Muscle layer of colon (tissue), 2 donors: ENCODE measurements at regions not wholly inside any gene's neighbourhood (a gene's known extent, or its start where the extent isn't known, plus 50 kb on each side); places are given as distances from the start of the nearest gene placed in this dataset.

Source experiments
- H3K27ac ChIP-seq: one replicate; pipeline ENCODE4 v1.7.0; 2013; ENCODE audit warnings: low read depth, mild to moderate bottlenecking, low read length, moderate library complexity
- H3K27me3 ChIP-seq, 2 donors: one replicate each; pipeline ENCODE4 v1.7.0; 2013; ENCODE audit warnings: low read length in 2 of 2, mild to moderate bottlenecking in 2 of 2; ENCODE audit not compliant: insufficient read depth in 2 of 2, control insufficient read depth in 1 of 2
- H3K36me3 ChIP-seq: one replicate; pipeline ENCODE4 v1.7.0; 2013; ENCODE audit warnings: mild to moderate bottlenecking, low read length; ENCODE audit not compliant: insufficient read depth
- H3K4me1 ChIP-seq: one replicate; pipeline ENCODE4 v1.7.0; 2013; ENCODE audit warnings: mild to moderate bottlenecking, low read length; ENCODE audit not compliant: insufficient read depth
- H3K4me3 ChIP-seq, 2 donors: one replicate each; pipeline ENCODE4 v1.7.0; 2013; ENCODE audit warnings: low read length in 2 of 2, low read depth in 1 of 2, mild to moderate bottlenecking in 1 of 2, moderate library complexity in 1 of 2
- H3K9ac ChIP-seq: one replicate; pipeline ENCODE4 v1.7.0; 2013; ENCODE audit warnings: low read length
- H3K9me3 ChIP-seq: one replicate; pipeline ENCODE4 v1.7.0; 2013; ENCODE audit warnings: mild to moderate bottlenecking, low read length
- donor health status: abdominal sarcoma.
- donor health status: Adenocarcinoma of cecum.

DNA sequence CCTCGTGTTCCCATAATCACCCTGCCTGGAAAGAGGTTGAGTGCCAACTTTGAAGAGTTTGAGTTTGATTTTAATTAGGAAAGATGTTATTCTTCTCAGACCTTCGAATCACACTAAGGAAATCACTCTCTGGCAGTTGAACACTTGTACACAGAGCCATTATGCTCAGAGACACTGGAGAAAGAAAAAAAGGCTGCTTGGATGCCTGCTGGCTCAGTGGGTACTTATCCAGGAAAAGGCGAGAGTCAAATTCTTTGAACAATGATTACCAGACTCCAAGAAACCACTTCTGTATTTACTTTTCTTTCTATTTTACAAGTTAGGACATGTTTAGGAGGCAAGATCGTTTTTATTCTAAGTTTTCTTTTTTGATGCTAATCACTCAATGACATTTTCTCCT lies 438.5 kb upstream of the FAT3 start:
- H3K9ac ChIP-seq = no peak overlapping the region
- no peak overlapping the region for H3K4me3 ChIP-seq
- H3K9me3 ChIP-seq = no peaks in the 10 kb centered on the region
- no peaks in the 10 kb centered on the region for H3K36me3 ChIP-seq
- H3K27me3 ChIP-seq = no peaks in the 10 kb centered on the region
- H3K4me1 ChIP-seq = no peaks in the 10 kb centered on the region
- no peak overlapping the region for H3K27ac ChIP-seq

DNA sequence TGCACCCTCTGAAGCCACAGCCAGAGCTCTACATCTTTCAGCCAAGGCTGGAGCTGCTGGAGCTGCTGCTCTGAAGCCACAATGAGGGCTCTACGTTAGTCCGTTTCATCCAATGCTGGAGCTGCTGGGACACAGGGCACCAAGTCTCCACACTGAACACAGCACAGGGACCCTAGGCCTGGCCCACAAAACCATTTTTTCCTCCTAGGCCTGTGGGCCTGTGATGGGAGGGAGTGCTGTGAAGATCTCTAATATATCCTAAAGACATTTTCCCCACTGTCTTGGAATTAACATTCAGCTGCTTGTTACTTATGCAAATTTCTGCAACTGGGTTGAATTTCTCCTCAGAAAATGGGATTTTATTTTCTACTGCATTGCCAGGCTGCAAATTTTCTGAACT lies 441.4 kb upstream of the FAT3 start:
- no peaks in the 10 kb centered on the region for H3K9me3 ChIP-seq
- H3K9ac ChIP-seq = no peak overlapping the region
- H3K27me3 ChIP-seq = no peaks in the 10 kb centered on the region
- H3K36me3 ChIP-seq = no peaks in the 10 kb centered on the region
- no peak overlapping the region for H3K4me3 ChIP-seq
- no peak overlapping the region for H3K27ac ChIP-seq
- no peaks in the 10 kb centered on the region for H3K4me1 ChIP-seq

DNA sequence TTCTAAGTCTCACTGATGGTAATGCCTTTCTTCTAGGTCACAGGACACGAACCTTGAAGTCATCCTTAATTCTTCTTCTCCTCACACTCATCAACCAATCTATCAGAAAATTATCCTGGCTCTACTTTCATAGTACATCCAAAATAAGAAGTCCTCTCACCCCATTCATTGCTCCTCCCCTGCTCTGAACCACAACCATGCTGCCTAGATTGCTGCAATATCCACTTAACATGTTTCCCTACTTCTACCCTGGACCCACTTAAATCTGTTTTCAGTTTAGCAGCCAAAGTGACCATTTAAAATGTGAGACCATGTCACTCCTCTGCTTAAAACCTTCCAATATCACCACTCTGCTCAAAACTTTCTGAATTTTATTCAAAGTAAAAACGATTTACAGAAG lies 445.9 kb upstream of the FAT3 start:
- Histone ChIP-seq H3K36me3 (no peaks in the 10 kb centered on the region), H3K9ac (no peak overlapping the region), H3K4me1 (no peaks in the 10 kb centered on the region), H3K27ac (no peak overlapping the region), H3K4me3 (no peak overlapping the region), H3K9me3 (no peaks in the 10 kb centered on the region), H3K27me3 (no peaks in the 10 kb centered on the region)

DNA sequence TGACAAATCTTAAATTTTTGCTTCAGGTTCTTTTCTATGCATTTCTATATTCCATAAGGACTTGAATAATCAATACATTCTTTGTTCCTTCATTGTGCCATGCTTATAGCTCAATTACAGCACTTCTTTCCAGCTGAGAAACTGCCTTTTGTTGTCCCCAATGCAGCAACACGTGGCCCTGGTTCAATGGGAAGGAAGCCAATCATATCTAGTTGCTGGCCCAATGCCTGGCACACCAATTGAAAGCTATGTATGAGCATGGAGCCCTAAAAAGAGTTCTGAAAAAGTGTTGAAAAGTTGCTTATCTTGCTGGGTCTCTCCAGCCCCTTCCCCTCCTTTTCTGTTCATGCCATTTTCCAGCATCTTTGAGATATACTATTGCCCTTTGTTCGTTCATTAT lies 448.0 kb upstream of the FAT3 start:
- H3K4me1 ChIP-seq = no peaks in the 10 kb centered on the region
- no peaks in the 10 kb centered on the region for H3K27me3 ChIP-seq
- no peak overlapping the region for H3K4me3 ChIP-seq
- H3K9me3 ChIP-seq = no peaks in the 10 kb centered on the region
- no peaks in the 10 kb centered on the region for H3K36me3 ChIP-seq
- no peak overlapping the region for H3K9ac ChIP-seq
- H3K27ac ChIP-seq = no peak overlapping the region

DNA sequence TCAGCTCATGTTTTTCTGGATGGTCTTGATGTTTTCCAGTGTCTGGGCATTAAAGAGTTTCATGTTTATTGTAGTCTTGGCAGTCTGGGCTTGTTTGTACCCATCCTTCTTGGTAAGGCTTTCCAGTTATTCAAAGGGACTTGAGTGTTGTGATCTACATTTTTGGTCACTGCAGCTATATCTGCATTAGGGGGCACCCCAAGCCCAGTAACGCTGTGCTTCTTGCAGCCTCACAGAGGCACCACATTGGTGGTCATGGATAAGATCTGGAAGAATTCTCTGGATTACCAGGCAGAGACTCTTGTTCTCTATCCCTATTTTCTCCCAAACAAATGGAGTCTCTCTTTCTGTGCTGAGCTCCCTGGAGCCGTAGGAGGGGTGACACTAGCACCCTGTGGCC lies 451.5 kb upstream of the FAT3 start:
- no peaks in the 10 kb centered on the region for H3K4me1 ChIP-seq
- H3K27me3 ChIP-seq = no peaks in the 10 kb centered on the region
- no peaks in the 10 kb centered on the region for H3K36me3 ChIP-seq
- no peak overlapping the region for H3K9ac ChIP-seq
- no peak overlapping the region for H3K27ac ChIP-seq
- H3K9me3 ChIP-seq = no peaks in the 10 kb centered on the region
- no peak overlapping the region for H3K4me3 ChIP-seq

DNA sequence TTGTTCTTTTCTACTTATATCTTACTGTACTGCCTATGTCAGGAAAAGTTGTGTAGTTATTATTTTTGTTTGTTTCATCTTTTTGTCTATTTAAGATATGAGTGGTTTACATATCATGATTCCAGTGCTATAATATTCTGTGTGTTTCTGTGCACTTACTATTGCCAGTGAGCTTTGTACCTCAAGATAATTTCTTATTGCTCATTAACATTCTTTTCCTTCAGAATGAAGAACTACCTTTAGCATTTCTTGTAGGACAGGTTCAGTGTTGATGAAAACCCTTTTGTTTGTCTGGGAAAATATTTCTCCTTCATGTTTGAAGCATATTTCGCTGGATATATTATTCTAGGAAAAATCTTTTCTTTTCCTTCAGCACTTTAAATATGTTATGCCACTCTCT lies 452.7 kb upstream of the FAT3 start:
- no peak overlapping the region for H3K4me3 ChIP-seq
- no peaks in the 10 kb centered on the region for H3K36me3 ChIP-seq
- no peaks in the 10 kb centered on the region for H3K4me1 ChIP-seq
- no peak overlapping the region for H3K27ac ChIP-seq
- H3K9me3 ChIP-seq = no peaks in the 10 kb centered on the region
- H3K9ac ChIP-seq = no peak overlapping the region
- no peaks in the 10 kb centered on the region for H3K27me3 ChIP-seq

DNA sequence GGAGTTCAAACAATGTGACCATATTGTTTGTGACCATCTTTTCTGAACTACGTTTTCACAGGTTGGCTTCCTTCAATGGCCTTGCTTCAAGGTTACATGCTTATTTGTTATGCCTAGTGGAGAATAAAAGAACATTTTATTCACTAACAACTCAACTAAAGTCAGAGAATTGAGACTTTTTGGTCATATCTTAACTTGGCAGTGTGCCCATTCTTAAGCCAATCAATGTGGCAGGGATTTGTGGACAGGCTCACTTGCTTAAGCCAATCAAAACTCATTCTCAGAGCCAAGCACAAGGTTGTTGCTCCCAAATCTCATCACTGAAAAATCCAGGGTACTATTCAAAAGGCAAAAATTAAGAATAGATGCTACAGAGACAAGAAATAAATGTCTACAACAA lies 455.8 kb upstream of the FAT3 start:
- no peaks in the 10 kb centered on the region for H3K36me3 ChIP-seq
- H3K27me3 ChIP-seq = no peaks in the 10 kb centered on the region
- H3K4me3 ChIP-seq = no peak overlapping the region

DNA sequence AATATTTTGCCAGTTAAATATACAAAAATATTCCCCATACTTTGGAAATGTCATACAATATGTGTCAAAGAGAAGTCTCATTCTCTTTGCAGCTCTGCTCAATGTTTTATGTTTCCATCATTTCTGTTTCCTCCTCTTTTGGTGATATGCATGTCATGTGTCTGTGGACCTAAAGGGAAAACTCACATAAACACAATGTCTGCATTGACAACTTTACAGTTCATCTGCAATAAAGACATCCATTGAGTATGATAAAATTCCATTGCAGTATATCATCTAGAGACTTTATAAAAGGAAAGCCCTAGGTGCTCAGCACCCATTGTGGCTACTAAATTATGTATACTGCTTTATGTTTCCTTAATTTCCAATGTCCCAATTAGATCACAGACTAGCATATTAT lies 461.3 kb upstream of the FAT3 start:
- Histone ChIP-seq H3K9me3 (no peaks in the 10 kb centered on the region), H3K4me3 (no peak overlapping the region), H3K9ac (no peak overlapping the region), H3K27me3 (no peaks in the 10 kb centered on the region), H3K27ac (no peak overlapping the region), H3K4me1 (no peaks in the 10 kb centered on the region), H3K36me3 (no peaks in the 10 kb centered on the region)

More for the DNA sequence above, 455.8 kb upstream of the FAT3 start:
- Histone ChIP-seq H3K27ac (no peak overlapping the region), H3K4me1 (no peaks in the 10 kb centered on the region), H3K9ac (no peak overlapping the region), H3K9me3 (no peaks in the 10 kb centered on the region)

DNA sequence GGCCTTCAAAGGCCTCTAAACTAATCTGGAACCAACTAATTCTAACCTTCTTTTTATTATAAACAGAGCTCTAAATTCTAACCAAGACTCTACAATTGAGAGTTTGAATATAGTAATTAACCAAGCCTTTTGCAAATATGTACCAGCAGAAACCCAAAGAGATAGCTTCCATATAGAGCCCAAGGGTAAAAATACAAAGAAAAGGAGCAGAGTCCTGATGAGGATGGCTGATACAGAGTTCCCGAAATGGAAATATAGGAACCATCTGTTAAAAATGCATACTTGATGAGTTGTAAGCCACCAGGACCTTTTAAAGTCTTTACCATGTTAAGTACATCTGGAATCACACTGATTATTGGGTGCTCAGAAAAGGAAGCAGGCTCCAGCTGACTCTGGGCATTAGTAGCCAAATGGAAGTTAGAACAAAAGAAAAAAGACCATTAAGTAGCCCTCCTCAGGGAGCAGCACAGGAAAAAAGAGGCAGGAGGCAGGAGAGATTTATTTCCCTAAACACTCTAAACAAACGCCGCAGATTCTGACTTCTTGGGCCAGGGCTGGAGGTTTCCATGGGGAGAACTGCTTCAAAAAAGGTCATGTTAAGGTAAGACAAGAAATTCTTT lies 463.1 kb upstream of the FAT3 start:
- Histone ChIP-seq H3K9ac (no peak overlapping the region), H3K4me1 (no peaks in the 10 kb centered on the region), H3K9me3 (no peaks in the 10 kb centered on the region), H3K36me3 (no peaks in the 10 kb centered on the region), H3K27ac (no peak overlapping the region), H3K4me3 (no peak overlapping the region), H3K27me3 (no peaks in the 10 kb centered on the region)

DNA sequence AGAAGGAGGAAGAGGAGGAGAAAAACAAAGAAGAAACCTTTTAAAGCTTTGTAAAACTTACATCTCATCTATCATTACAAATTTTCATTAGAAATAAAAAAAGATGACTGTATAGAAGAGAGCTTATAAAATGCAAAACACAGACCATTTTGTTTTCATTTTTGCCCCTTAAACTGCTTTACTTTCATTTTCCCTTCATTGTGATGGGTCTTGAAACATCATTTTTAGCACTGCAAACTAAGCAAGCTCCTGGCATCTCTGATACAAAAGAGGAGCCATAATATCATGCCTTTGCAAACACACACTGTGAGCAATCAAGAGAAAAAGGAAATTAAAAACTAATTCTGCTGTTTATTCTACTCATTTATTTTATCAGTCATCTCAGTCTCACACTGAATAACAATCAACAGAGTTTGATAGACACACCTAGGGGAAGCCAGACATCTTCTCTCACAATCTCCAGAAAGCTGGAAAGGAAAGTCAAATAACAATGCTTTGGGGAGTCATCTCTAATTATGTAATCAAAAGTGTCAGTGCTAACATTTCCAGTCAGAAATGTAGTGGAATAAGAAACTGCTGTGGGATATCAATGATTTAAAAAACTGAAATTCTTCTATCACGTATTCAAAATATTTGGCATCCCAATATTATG lies 467.7 kb upstream of the FAT3 start:
- H3K9me3 ChIP-seq = no peaks in the 10 kb centered on the region
- no peak overlapping the region for H3K9ac ChIP-seq
- H3K4me1 ChIP-seq = no peaks in the 10 kb centered on the region
- H3K27me3 ChIP-seq = no peaks in the 10 kb centered on the region
- no peak overlapping the region for H3K27ac ChIP-seq
- no peak overlapping the region for H3K4me3 ChIP-seq
- H3K36me3 ChIP-seq = no peaks in the 10 kb centered on the region

DNA sequence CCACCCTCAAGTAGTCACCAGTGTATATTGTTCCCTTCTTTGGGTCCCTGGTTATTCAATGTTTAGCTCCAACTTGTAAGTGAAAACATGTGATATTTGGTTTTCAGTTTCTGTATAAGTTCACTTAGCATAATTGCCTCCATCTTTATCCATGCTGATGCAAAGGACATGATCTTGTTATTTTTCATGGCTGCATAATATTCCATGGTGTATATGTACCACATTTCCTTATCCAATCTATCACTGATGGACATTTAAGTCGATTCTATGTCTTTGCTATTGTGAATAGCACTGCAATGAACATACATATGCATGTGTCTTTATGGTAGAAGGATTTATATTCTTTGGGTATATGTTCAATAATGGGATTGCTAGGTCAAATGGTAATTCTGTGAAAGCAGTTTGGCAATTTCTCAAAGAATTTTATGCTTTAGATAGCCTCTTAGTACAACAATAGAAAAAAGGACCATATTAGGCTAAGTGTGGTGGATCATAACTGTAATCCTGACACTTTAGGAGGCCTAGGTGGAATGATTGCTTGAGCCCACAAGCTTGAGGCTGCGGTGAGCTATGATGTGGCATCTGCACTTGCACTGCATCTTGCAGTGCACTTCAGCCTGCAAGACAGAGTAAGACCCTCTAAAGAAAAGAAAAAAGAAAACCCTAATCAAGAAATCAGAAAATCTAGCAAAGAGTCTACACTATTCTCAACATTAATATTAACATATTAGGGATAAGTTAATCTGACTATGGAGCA lies 468.5 kb upstream of the FAT3 start:
- no peaks in the 10 kb centered on the region for H3K36me3 ChIP-seq
- no peaks in the 10 kb centered on the region for H3K27me3 ChIP-seq
- no peak overlapping the region for H3K4me3 ChIP-seq
- H3K9me3 ChIP-seq = no peaks in the 10 kb centered on the region
- H3K9ac ChIP-seq = no peak overlapping the region
- no peak overlapping the region for H3K27ac ChIP-seq
- H3K4me1 ChIP-seq = no peaks in the 10 kb centered on the region

DNA sequence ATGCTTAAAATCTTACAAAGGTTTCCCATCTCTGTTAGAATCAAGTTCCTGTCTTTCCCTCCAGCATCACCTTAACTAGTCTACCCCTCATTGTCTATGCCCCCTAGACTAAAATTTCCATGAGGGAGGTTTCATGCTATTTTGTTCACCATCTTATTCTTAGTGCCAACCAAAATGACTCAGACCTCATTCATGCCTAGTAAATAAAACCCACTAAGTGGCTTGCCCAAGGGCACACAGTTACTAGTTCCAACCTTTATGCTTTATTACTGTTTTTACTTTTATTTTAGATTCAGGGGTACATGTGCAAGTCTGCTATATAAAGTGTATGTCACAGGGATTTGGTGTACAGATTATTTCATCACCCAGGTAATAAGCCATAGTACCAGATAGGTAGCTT lies 469.1 kb upstream of the FAT3 start:
- Histone ChIP-seq H3K27ac (no peak overlapping the region), H3K36me3 (no peaks in the 10 kb centered on the region), H3K27me3 (no peaks in the 10 kb centered on the region), H3K9ac (no peak overlapping the region), H3K4me1 (no peaks in the 10 kb centered on the region), H3K9me3 (no peaks in the 10 kb centered on the region), H3K4me3 (no peak overlapping the region)
